ENCODE measurements at regions not wholly inside any gene's neighbourhood (a gene's known extent, or its start where the extent isn't known, plus 50 kb on each side); places are given as distances from the start of the nearest gene placed in this dataset.

DNA sequence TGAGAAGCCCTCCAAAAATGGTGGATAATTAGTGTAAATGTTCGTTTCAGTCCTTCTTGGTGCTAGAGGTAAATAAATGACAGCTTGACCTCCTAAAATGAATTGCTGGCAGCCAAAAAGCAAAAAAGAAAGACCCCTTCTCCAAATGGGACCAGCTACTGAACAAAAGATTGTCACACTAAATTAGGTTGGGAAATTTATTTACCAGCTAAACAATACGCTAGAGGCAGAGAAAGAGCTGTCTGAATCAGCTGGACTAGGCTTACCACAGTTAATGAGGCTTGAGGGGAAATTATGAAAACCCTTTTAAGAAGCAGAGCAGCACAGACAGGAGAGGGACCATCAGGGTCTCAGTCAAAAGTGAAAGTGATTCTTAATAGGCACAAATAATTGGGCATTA is 498.9 kb downstream of the SUCLA2 start:
- H3K27ac ChIP-seq: no peak overlapping the region
- TF ChIP-seq, protein P1, sequence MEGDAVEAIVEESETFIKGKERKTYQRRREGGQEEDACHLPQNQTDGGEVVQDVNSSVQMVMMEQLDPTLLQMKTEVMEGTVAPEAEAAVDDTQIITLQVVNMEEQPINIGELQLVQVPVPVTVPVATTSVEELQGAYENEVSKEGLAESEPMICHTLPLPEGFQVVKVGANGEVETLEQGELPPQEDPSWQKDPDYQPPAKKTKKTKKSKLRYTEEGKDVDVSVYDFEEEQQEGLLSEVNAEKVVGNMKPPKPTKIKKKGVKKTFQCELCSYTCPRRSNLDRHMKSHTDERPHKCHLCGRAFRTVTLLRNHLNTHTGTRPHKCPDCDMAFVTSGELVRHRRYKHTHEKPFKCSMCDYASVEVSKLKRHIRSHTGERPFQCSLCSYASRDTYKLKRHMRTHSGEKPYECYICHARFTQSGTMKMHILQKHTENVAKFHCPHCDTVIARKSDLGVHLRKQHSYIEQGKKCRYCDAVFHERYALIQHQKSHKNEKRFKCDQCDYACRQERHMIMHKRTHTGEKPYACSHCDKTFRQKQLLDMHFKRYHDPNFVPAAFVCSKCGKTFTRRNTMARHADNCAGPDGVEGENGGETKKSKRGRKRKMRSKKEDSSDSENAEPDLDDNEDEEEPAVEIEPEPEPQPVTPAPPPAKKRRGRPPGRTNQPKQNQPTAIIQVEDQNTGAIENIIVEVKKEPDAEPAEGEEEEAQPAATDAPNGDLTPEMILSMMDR (conservative IDR thresholded peaks at IDR 0.05): no peak

DNA sequence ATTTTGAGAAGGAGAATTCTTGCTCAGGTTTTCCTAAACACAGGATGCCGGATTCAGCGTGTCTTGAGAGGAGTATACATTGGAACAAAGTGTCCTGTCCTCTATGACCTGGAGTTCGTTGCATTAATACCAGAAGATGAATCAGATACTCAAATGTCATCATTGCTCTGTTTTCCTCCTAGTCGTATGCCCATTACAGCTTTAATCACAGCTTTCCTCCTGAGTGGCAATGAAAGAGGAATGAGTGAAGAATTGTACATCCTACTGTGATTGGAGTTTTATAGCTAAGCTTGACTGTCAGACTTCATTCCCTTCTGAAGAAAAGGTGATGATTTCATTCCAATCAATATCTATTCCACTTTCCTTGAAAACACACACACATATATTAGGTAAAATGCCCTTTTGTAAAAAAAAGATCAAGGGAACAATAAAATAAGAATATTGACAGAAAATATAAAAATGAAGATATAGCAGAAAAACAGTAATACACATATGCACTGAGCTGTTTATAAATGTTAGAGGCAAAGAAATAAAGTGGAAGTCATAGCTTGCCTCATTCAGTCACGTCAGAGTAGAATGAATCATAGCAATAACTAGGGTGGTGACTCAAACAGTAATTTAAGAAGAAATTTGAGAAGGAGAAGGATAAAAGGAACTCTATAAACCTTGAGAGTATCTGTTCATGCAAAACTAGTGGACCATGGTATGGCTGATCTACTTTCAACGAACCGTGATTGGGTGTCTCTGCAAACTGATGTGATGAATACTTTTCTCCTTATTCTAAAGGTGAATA is 501.5 kb downstream of the SUCLA2 start:
- TF ChIP-seq, protein P1 (conservative IDR thresholded peaks at IDR 0.05): no peak
- H3K27ac ChIP-seq: no peak overlapping the region

DNA sequence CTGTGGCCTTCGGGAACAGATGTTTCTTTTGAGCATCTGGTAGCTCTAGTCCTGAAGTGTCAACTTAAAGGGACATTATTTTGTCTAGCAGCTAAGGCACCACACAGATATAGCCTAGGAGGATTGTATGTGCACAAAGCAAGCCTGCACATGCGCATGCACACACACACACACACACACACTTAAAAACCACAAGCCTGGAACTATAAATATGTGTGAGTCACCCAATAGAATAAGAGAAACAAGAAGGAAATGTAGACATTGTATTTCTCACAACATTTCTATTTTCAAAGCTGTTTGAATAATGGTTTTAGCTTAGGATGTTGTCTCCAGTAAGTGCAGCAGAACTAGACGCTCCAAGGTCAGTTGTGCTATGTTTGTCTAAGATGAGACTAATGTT is 516.5 kb downstream of the SUCLA2 start:
- TF ChIP-seq, protein P1 (conservative IDR thresholded peaks at IDR 0.05): no peak
- H3K27ac ChIP-seq: no peak overlapping the region

DNA sequence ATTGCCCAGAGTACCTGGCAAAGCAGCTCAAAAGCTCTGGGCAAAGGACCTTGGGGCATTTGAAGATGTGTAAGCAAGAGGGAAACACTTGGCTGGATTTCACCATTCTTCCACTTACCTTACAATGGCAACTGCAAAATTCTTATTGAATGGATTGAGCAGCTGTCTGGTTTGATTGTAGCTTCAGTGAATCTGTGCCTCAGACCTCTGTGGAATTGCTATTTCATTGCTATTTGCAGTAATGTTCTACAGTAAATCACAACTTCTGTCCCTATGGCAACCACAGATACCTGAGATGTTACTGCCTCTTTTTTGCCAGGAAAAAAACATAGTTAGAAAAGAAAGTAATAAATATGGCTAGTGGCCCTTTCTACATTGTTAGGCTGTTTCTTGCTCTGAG is 519.5 kb downstream of the SUCLA2 start:
- TF ChIP-seq, protein P1 (conservative IDR thresholded peaks at IDR 0.05): no peak
- H3K27ac ChIP-seq: no peak overlapping the region

DNA sequence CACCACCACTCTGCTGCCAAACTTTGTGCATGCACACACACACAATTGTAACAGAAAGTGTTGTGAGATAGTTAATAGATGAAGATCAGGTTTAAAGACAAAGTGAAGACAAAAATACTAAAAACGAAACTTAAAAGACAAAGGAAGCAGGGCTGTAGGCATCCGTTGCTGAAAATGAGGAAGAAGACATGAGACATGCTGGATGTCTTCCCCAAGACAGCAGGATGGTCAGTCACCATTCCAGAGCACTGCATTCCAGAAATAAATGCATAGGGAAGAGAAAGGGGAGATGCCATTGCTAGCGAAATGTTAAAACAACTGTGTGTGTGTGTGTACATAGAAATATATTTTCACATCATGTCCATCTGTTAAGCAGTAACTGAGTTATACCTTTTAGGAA is 520.1 kb downstream of the SUCLA2 start:
- no peak overlapping the region for H3K27ac ChIP-seq
- TF ChIP-seq, protein P1 (conservative IDR thresholded peaks at IDR 0.05): no peak

DNA sequence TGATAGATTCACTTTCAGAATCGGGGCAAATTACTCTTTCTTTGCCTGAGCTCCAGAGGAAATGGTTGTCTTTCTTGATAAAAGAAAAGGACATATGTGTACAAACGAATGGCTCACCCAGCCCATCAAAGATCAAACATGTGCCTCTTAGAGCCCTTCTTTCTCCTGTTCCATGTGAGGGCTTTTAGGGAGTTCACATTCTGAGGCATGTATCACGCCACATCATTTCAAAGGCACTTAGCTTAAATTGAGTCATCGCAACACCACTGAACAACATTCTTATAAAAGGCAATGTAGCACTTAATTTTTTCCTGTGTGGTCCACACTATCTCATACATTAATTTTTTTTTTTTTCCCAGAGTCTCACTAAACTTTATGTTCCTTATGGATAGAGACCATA is 521.0 kb downstream of the SUCLA2 start:
- TF ChIP-seq, protein P1 (conservative IDR thresholded peaks at IDR 0.05): no peak
- no peak overlapping the region for H3K27ac ChIP-seq

DNA sequence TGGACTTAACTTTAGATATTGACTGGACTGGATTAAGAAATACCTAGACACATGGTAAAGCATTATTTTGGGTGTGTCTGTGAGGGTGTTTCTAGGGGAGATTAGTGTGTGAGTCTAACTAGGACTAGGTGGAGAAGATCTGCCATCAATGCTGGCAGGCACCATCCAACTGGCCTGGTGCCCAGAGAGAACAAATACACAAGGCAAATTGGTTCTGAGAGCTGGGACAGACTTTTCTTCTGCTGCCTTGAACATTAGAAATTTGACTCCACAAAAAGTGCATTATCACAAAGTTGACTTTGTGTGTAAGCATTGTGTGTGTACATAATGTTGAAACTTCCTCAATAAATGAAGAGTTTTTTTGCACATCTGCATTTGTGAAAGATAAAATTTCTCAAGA is 522.1 kb downstream of the SUCLA2 start:
- TF ChIP-seq, protein P1 (conservative IDR thresholded peaks at IDR 0.05): no peak
- no peak overlapping the region for H3K27ac ChIP-seq
